GM18498 (cell line): ENCODE measurements at regions not wholly inside any gene's neighbourhood (a gene's known extent, or its start where the extent isn't known, plus 50 kb on each side); places are given as distances from the start of the nearest gene placed in this dataset.

Experiments used
- ATAC-seq: cut with Tn5 transposase; IDR thresholded peaks from one replicate; pipeline ENCODE4 v1.9.1; 2021; ENCODE audit warnings: mild to moderate bottlenecking, moderate library complexity; ENCODE audit not compliant: unreplicated experiment

DNA sequence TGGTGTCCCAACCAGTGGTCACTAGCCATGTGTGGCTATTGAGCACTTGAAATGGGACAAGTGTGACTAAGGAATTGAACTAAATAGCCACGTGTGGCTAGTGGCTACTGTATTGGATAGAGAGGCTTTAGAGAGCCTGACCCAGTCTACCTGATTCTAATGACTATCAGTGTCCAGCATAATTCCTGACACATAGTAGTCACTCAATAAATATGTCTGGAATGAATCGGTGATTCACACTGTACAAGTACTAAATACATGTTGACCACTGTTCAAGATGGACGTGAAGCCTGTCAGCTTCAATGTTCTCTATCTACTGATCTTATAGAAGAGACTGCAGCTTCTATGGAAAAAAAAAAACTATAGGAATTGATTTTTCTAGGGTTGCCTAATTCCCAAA is 57.7 kb upstream of the MAST4 start:
- no peak for ATAC-seq

DNA sequence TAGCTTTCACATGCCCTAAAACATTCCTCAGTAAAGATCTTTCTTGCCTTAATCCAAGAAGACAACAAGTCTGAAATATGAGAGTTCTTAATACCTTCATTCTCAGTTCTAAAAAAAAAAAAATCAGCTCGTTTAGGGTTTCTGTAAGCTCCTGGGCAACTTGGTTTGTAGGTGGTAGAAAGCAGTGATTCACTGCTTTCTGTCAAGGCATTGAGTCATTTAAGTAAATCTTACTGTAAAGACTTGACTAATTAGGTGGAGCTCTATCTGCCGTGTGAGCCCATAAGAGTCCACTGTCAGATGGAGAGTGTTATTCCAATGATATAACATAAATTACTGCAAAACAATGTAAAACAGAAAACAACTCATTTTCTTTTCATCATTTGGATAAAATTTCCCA is 56.1 kb upstream of the MAST4 start:
- no peak for ATAC-seq

DNA sequence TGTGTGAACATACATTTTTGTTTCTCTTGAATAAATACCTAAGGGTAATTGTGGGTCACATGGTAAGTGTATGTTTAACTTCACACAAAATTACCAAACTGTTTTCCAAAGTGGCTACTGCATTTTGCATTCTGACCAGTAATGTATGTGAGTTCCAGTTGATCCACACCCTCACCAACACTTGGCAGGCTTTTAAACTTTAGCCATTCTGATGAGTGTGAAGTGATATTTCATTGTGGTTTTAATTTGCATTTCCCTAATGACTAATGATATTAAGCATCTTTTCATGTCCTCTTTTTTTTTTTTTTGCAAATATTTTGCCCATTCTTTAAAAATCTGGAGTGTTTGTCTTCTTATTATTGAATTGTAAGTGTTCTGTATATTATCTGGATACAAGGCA is 53.5 kb upstream of the MAST4 start:
- no peak for ATAC-seq
